HG02759 (cell line): ENCODE measurements at regions not wholly inside any gene's neighbourhood (a gene's known extent, or its start where the extent isn't known, plus 50 kb on each side); places are given as distances from the start of the nearest gene placed in this dataset.

ENCODE experiments used
- ATAC-seq: cut with Tn5 transposase; IDR thresholded peaks from one replicate; pipeline ENCODE4 v1.9.1; 2021; ENCODE audit warnings: mild to moderate bottlenecking, moderate library complexity; ENCODE audit not compliant: unreplicated experiment

GRCh38 chr5:34526682-34527305, 129.3 kb upstream of the RAI14 start:
- ATAC-seq: no peak

DNA sequence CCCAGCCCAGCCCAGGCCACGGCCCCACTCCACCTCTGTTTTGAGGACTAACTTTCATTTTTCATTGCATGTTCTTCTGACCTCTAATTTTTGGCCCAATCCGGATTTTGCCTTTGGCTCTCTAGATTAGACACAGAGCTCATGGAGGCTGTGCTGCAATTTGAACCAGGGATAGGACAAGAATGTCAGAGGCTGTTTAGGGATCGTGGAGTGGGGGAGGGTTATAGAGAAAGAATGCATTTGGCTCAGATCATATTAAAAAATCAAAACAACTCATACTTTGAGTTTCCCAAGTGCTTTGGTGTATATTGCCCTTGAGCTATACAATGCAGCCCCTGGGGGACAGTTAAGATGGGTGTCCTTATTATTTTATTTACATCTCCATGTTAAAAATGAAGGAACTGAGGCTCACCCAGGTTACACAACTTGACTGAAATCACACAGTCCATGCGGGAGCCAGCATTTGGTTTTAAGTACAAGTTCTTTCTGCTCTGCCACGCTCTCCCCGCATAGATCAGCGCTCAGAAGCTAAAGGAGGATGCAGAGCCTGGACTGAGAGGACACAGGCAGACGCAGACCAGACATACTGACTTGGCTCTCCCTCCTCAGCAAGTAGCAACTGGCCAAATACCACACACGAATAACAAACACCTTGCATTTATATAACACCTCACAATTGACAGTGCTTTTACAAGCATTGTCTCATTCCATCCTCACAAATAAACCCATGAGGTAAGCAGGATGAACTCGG, 126.4 kb upstream of the RAI14 start:
- ATAC-seq: no peak

DNA sequence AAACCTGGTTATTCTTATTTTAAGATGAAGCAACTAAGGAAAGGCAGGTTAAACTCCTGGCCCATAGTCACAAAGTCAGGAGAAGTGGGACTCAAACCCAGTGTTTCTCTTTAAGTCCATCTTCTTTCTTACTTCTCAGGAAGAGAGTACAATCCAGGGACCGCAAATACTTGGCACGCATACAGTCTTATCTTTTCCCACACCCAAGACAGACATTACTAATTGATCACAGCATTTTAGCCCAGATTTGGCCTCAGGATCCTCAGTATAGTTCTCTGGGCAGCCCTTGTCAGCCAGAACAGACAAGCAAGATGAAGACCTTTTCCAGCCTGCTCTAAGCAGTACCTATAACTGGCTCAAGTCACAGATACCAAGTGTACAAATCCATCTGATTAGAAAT, 125.5 kb upstream of the RAI14 start:
- no peak for ATAC-seq

- no peak for ATAC-seq
Measured at GRCh38 chr5:34531751-34532360, 124.3 kb upstream of the RAI14 start.

- ATAC-seq: peak; percentile 66
Measured at GRCh38 chr5:34533582-34534522, 122.3 kb upstream of the RAI14 start.

DNA sequence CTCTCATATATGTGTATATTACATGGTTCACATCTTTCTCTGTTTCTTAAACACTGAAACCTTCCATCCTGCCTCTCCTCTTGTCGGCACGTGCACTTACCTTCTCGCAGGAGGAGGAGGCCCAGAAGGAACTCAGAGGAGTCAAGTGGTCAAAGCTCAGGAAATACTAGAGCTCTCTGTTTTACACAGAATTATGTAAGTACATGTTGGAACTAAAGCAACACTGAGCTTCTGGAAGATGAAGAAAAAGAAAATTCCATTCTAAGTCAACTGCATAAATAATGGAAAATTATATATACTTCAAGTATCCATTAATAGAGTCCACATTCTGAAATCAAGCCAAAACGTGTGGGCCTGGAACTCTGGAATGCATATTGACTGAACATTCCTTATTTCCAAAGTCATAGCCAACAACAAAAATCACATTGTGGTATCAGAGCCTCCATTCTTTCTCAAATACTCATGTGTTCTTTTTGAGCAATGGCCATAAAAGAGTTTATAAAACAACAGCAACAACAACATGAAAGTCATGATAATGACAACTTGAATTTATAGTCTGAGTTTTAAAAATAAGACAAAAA, 121.5 kb upstream of the RAI14 start:
- no peak for ATAC-seq

GRCh38 chr5:34535433-34535832, 120.7 kb upstream of the RAI14 start:
- ATAC-seq: no peak

GRCh38 chr5:34535944-34536623, 120.0 kb upstream of the RAI14 start:
- no peak for ATAC-seq

DNA sequence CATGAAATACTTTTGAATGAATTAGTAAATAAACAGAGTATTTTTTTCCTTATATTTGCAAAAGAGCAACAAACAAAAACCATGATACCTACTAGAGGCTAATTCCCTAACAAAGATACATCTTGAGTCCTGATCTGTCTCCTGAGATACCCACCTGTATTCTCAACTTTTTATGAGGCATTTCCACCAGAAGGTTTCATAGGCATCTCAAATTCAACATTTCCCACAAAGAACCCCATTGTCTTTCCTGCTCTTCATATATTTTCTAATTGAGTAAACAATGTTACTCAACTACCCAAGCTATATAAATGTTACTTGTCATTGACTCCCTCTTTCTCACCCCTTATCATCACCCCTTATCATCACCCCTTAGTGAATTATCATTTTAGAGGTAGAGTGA, 119.4 kb upstream of the RAI14 start:
- ATAC-seq: no peak

DNA sequence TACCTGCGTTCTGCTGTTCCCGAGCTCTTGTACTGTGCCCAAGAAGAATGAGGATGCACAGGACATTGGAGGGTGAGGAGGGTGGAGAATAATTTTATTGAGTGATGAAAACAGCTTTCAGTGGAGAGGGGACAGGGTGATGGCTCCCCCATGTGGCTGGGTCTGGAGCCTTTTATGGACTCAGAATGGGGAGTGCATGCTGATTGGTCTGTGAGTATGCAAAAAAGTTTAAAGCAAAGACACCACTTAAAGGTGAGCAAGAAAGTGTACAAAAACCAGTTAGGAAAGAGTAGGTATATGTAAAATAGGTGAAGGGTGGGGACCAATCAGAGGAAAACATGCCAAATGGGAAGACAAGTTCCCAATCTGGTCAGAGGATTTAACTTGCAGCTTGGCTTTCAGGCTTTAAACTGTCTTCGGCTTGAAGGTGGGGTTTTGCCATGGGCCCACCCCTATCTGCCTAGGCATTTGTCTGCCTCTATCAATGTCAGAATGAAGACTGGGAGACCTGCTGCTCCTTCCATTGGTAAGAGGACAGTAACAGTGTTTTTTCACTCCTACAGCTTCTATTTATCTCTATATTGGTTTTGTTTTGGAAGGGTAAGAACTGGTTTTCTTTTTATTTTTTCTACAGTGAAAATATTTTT, 118.0 kb upstream of the RAI14 start:
- ATAC-seq: no peak

GRCh38 chr5:34539183-34539582, 116.9 kb upstream of the RAI14 start:
- no peak for ATAC-seq

GRCh38 chr5:34541067-34541466, 115.1 kb upstream of the RAI14 start:
- ATAC-seq: no peak

DNA sequence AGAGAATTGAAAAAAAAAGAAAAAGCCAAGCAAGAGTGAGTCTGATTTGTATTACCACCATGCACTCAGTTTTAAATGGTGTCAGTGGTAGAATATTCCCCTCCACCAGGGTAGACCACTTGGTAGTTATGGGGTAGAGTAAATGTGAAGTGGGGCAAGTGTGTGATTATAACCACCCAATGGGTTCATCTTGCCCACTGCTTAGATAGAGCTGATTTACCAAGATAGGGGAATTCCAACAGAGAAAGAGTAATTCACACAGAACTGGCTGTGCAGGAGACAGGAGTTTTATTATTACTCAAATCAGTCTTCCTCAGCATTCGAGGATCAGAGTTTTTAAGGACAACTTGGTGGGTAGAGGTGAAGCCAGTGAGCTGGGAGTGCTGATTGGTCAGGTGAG, 113.3 kb upstream of the RAI14 start:
- no peak for ATAC-seq

- no peak for ATAC-seq
Measured at GRCh38 chr5:34543687-34544086, 112.4 kb upstream of the RAI14 start.

GRCh38 chr5:34544403-34544802, 111.7 kb upstream of the RAI14 start:
- no peak for ATAC-seq

DNA sequence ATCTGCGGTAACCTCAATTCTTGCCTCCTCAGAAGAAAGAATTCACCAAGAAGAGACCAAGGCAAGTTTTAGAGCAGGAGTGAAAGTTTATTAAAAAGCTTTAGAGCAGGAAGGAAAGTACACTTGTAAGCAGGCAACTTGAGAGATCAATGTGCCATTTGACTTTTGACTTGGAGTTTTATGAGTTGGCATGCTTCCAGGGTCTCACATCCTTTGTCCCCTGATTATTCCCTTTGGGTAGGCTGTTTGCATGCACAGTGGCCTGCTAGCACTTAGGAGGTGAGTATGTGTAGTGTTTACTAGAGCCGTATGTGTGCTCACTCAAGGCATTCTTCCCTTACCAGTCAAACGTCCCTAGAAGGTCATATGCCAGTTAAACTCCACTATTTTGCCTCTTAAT, 111.0 kb upstream of the RAI14 start:
- no peak for ATAC-seq

- ATAC-seq: no peak
Measured at GRCh38 chr5:34545626-34546025, 110.5 kb upstream of the RAI14 start.

DNA sequence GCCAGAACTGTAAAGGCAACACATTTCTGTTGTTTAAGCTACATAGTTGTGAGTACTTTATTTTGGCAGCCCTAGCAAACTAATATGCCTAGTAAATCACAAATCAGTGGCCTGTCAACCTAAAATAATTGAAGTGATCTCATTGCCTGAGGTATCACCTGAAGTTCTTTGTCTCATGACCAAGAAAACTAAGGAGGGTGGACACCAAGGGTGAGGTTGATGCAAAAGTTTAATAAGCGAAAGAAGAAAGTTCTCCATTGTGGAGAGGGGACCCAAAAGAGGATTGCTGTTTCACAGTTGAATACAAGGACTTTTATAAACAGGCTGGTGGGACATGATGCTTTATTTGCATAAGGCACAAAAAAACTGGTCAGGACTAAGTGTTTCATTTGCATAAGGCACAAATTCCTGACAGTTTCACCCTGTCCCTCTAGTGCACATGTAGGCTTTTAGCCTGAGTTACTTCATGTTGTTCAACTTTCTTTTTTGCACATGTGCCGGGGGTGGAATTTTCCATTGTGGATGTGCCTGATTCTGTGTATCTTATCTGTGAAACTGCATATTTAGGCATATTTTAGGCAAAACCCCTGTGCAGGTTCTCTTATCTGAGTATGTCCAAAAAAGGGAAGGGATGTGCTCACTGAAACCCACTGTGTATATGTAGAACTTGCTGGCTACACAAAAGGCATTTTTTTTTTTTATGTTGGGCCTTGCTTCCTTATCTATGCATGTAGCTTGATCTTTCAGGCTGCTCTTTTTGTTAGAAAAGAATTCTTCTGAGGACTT, 108.6 kb upstream of the RAI14 start:
- ATAC-seq: no peak

- no peak for ATAC-seq
Measured at GRCh38 chr5:34548086-34548403, 108.1 kb upstream of the RAI14 start.
